Caco-2 (cell line): ENCODE measurements at regions not wholly inside any gene's neighbourhood (a gene's known extent, or its start where the extent isn't known, plus 50 kb on each side); places are given as distances from the start of the nearest gene placed in this dataset.

Source experiments
- BruUV-seq: library from RNA; stranded (reverse); fragments of 400-500 nt; replicated peaks from 2 replicates; lab custom pipeline; 2021; lab: Mats Ljungman, UMichigan
- CTCF ChIA-PET: fragments of 300-600 bp; sonication (Branson Sonifier 250); formaldehyde crosslinking; loops from one replicate; lab custom pipeline; 2022; ENCODE audit warnings: antibody characterized with exemption; lab: Charles Lee
- POLR2A ChIA-PET: fragments of 300-600 bp; sonication (Branson Sonifier 250); formaldehyde crosslinking; loops from one replicate; lab custom pipeline; 2022; ENCODE audit warnings: antibody characterized with exemption; lab: Charles Lee
- DNase-seq, 2 experiments: peaks; one replicate each; pipeline versions ENCODE4 v3.0.0 to v3.0.0-alpha.2; 2020 to 2022
- H3K27me3 ChIP-seq: replicated peaks from 2 replicates; pipeline ENCODE4 v1.6.0; 2011; ENCODE audit warnings: low read length; ENCODE audit not compliant: control insufficient read depth, insufficient read depth
- H3K36me3 ChIP-seq: 2 replicates; pipeline ENCODE4 v1.5.1; 2011; ENCODE audit warnings: low read length; ENCODE audit not compliant: control insufficient read depth, insufficient read depth
- H3K4me1 ChIP-seq: fragments of 250-450 bp; sonication (Bioruptor Pico); 2 replicates; pipeline ENCODE4 v1.5.1; 2020; ENCODE audit warnings: mild to moderate bottlenecking
- H3K4me3 ChIP-seq: 2 replicates; pipeline ENCODE4 v1.5.1; 2011; ENCODE audit warnings: low read depth, mild to moderate bottlenecking, control low read depth, low read length
- H3K9me3 ChIP-seq: fragments of 250-450 bp; sonication (Bioruptor Pico); 2 replicates; pipeline ENCODE4 v1.5.1; 2020; ENCODE audit warnings: mild to moderate bottlenecking, moderate library complexity
- H3K27ac Mint-ChIP-seq: one replicate; pipeline ENCODE4 v1.8.0; 2022; ENCODE audit warnings: mixed read lengths; ENCODE audit not compliant: unreplicated experiment
- H3K27me3 Mint-ChIP-seq: one replicate; pipeline ENCODE4 v1.8.0; 2022; ENCODE audit warnings: mixed read lengths; ENCODE audit not compliant: insufficient read depth, unreplicated experiment
- H3K36me3 Mint-ChIP-seq: one replicate; pipeline ENCODE4 v1.8.0; 2022; ENCODE audit warnings: mild to moderate bottlenecking, mixed read lengths; ENCODE audit not compliant: insufficient read depth, unreplicated experiment
- H3K4me1 Mint-ChIP-seq: one replicate; pipeline ENCODE4 v1.8.0; 2022; ENCODE audit warnings: low read depth, mixed read lengths; ENCODE audit not compliant: unreplicated experiment
- H3K4me3 Mint-ChIP-seq: one replicate; pipeline ENCODE4 v1.8.0; 2022; ENCODE audit warnings: mild to moderate bottlenecking, moderate library complexity, mixed read lengths; ENCODE audit not compliant: unreplicated experiment
- H3K9me3 Mint-ChIP-seq: one replicate; pipeline ENCODE4 v1.8.0; 2022; ENCODE audit warnings: mixed read lengths; ENCODE audit not compliant: unreplicated experiment
- intact Hi-C: fragments of 100-400 bp; cut with micrococcal nuclease; formaldehyde crosslinking; loops from one replicate; pipeline ENCODE4 v1.10.0; 2022; ENCODE audit not compliant: unreplicated experiment
- TF ChIP-seq, protein P1 (sequence below), 2 experiments: fragments of 200-600 bp in 1 of 2; IDR thresholded peaks; 1 replicate in 1 of 2; 2 replicates in 1 of 2; pipeline versions ENCODE4 v1.5.1 to v1.8.0; 2011 to 2022; ENCODE audit warnings: antibody characterized with exemption in 1 of 2, control low read depth in 1 of 2, inconsistent platforms in 1 of 2, low read depth in 1 of 2, low read length in 1 of 2, mild to moderate bottlenecking in 1 of 2, moderate library complexity in 1 of 2; ENCODE audit not compliant: insufficient read depth in 1 of 2, severe bottlenecking in 1 of 2, unreplicated experiment in 1 of 2

GRCh38 chr3:81040107-81040506 is 721.3 kb downstream of the GBE1 start:
- no peaks in the 10 kb centered on the region for H3K4me1 ChIP-seq
- no peak for DNase-seq
- TF ChIP-seq, protein P1, sequence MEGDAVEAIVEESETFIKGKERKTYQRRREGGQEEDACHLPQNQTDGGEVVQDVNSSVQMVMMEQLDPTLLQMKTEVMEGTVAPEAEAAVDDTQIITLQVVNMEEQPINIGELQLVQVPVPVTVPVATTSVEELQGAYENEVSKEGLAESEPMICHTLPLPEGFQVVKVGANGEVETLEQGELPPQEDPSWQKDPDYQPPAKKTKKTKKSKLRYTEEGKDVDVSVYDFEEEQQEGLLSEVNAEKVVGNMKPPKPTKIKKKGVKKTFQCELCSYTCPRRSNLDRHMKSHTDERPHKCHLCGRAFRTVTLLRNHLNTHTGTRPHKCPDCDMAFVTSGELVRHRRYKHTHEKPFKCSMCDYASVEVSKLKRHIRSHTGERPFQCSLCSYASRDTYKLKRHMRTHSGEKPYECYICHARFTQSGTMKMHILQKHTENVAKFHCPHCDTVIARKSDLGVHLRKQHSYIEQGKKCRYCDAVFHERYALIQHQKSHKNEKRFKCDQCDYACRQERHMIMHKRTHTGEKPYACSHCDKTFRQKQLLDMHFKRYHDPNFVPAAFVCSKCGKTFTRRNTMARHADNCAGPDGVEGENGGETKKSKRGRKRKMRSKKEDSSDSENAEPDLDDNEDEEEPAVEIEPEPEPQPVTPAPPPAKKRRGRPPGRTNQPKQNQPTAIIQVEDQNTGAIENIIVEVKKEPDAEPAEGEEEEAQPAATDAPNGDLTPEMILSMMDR (IDR thresholded peaks at IDR 0.05; ENCODE audit: insufficient read depth in 1 of 2, low read depth in 1 of 2, low read length in 1 of 2, severe bottlenecking in 1 of 2, unreplicated experiment in 1 of 2): no peak
- no peaks in the 10 kb centered on the region for H3K9me3 Mint-ChIP-seq
- H3K36me3 ChIP-seq: no peaks in the 10 kb centered on the region
- no peak overlapping the region for H3K4me3 Mint-ChIP-seq
- H3K36me3 Mint-ChIP-seq: no peaks in the 10 kb centered on the region
- no peak overlapping the region for H3K4me3 ChIP-seq
- ChIA-PET POLR2A (no interaction called here), CTCF (no interaction called here)
- H3K27me3 Mint-ChIP-seq: no peaks in the 10 kb centered on the region
- BruUV-seq: no TSS peak
- no peaks in the 10 kb centered on the region for H3K27me3 ChIP-seq
- no peak overlapping the region for H3K27ac Mint-ChIP-seq
- peaks cover 3% of the 10 kb centered on the region for H3K4me1 Mint-ChIP-seq
- intact Hi-C loops: no loop called here
- H3K9me3 ChIP-seq: no peaks in the 10 kb centered on the region

- H3K4me3 Mint-ChIP-seq: no peak overlapping the region
- no peak overlapping the region for H3K27ac Mint-ChIP-seq
- H3K4me1 ChIP-seq: no peaks in the 10 kb centered on the region
- H3K4me3 ChIP-seq: no peak overlapping the region
- no peaks in the 10 kb centered on the region for H3K27me3 ChIP-seq
- CTCF ChIA-PET: no interaction called here
- no peaks in the 10 kb centered on the region for H3K4me1 Mint-ChIP-seq
- H3K9me3 ChIP-seq: no peaks in the 10 kb centered on the region; the same call in 1 of the 2 replicates
- no peaks in the 10 kb centered on the region for H3K9me3 Mint-ChIP-seq
- no peaks in the 10 kb centered on the region for H3K27me3 Mint-ChIP-seq
- no peaks in the 10 kb centered on the region for H3K36me3 ChIP-seq
- TF ChIP-seq, protein P1 (IDR thresholded peaks at IDR 0.05; ENCODE audit: insufficient read depth in 1 of 2, low read depth in 1 of 2, low read length in 1 of 2, severe bottlenecking in 1 of 2, unreplicated experiment in 1 of 2): no peak
- no peak for DNase-seq
- intact Hi-C loops: no loop called here
- no TSS peak for BruUV-seq
- no peaks in the 10 kb centered on the region for H3K36me3 Mint-ChIP-seq
- POLR2A ChIA-PET: no interaction called here
Observed at GRCh38 chr3:81033684-81034083, 727.8 kb downstream of the GBE1 start.

- BruUV-seq: no TSS peak
- H3K36me3 ChIP-seq: no peaks in the 10 kb centered on the region
- TF ChIP-seq, protein P1 (IDR thresholded peaks at IDR 0.05; ENCODE audit: insufficient read depth in 1 of 2, low read depth in 1 of 2, low read length in 1 of 2, severe bottlenecking in 1 of 2, unreplicated experiment in 1 of 2): no peak
- Mint-ChIP-seq H3K4me1 (no peaks in the 10 kb centered on the region), H3K27me3 (no peaks in the 10 kb centered on the region), H3K27ac (no peak overlapping the region), H3K4me3 (no peak overlapping the region), H3K9me3 (no peaks in the 10 kb centered on the region), H3K36me3 (no peaks in the 10 kb centered on the region)
- no peaks in the 10 kb centered on the region for H3K4me1 ChIP-seq
- ChIA-PET POLR2A (no interaction called here), CTCF (no interaction called here)
- no peak overlapping the region for H3K4me3 ChIP-seq
- DNase-seq: no peak
- H3K9me3 ChIP-seq: no peaks in the 10 kb centered on the region; the same call in 1 of the 2 replicates
- intact Hi-C loops: no loop called here
- H3K27me3 ChIP-seq: no peaks in the 10 kb centered on the region
Observed at GRCh38 chr3:81033185-81033584, 728.3 kb downstream of the GBE1 start.
